ENCODE measurements at regions not wholly inside any gene's neighbourhood (a gene's known extent, or its start where the extent isn't known, plus 50 kb on each side); places are given as distances from the start of the nearest gene placed in this dataset.

DNA sequence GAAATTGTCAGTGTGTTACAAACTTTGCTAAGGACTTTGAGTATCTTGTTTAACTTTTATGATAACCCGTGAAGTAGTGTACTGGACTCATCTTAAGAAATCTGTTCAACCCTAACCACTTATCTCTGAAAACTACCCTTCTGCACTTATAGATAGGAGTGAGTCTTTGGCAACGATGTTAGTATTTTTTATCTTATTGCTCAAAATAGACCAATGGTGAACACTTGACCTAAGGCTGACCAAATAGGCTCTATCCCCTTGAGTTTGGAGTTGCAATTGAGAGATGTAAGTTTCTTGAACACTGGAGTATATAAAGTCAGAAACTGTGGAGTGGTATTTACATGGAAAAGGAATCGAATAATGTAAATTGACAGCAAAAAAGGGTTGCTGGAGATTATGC, 786.1 kb downstream of the TMTC2 start:
- TF ChIP-seq, protein P1, sequence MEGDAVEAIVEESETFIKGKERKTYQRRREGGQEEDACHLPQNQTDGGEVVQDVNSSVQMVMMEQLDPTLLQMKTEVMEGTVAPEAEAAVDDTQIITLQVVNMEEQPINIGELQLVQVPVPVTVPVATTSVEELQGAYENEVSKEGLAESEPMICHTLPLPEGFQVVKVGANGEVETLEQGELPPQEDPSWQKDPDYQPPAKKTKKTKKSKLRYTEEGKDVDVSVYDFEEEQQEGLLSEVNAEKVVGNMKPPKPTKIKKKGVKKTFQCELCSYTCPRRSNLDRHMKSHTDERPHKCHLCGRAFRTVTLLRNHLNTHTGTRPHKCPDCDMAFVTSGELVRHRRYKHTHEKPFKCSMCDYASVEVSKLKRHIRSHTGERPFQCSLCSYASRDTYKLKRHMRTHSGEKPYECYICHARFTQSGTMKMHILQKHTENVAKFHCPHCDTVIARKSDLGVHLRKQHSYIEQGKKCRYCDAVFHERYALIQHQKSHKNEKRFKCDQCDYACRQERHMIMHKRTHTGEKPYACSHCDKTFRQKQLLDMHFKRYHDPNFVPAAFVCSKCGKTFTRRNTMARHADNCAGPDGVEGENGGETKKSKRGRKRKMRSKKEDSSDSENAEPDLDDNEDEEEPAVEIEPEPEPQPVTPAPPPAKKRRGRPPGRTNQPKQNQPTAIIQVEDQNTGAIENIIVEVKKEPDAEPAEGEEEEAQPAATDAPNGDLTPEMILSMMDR (IDR thresholded peaks at IDR 0.05; ENCODE audit: insufficient read depth, low read depth, low read length), result no peak
- no peak for TF ChIP-seq EZH2 (IDR thresholded peaks at IDR 0.05; ENCODE audit: insufficient read depth, low read length)

All from astrocyte (in vitro differentiated cells and primary cell).